Stimulated activated effector memory CD8-positive, alpha-beta T cell treated with anti-CD3 and anti-CD28 coated beads, Interleukin-12 subunit alpha, Interleukin-12 subunit beta, amount 100 ng/mL, for 72 hours (primary cell): ENCODE measurements at regions not wholly inside any gene's neighbourhood (a gene's known extent, or its start where the extent isn't known, plus 50 kb on each side); places are given as distances from the start of the nearest gene placed in this dataset.
"Not testable (repeated sequence)": the region's sequence is repeated elsewhere in the genome, so short reads cannot be mapped to it uniquely, and the experiment has no call there.

Source experiments
- ATAC-seq: fragments of 150-1000 bp; cut with Tn5 transposase; 2 replicates; pipeline ENCODE4 v1.10.0; 2021
- DNase-seq, 2 donors: peaks; one replicate each; pipeline ENCODE4 v3.0.0; 2021 to 2022; ENCODE audit warnings: low spot score in 2 of 2
- H3K27ac Mint-ChIP-seq: one replicate; pipeline ENCODE4 v1.8.0; 2022; ENCODE audit warnings: mild to moderate bottlenecking, mixed read lengths
- H3K36me3 Mint-ChIP-seq: one replicate; pipeline ENCODE4 v1.8.0; 2022; ENCODE audit warnings: mild to moderate bottlenecking, mixed read lengths
- H3K4me1 Mint-ChIP-seq: one replicate; pipeline ENCODE4 v1.8.0; 2022; ENCODE audit warnings: mixed read lengths
- H3K4me3 Mint-ChIP-seq: one replicate; pipeline ENCODE4 v1.8.0; 2022; ENCODE audit warnings: mild to moderate bottlenecking, mixed read lengths
- H3K9me3 Mint-ChIP-seq: one replicate; pipeline ENCODE4 v1.8.0; 2022; ENCODE audit warnings: mixed read lengths

- no peaks in the 10 kb centered on the region for H3K36me3 Mint-ChIP-seq
- DNase-seq (peak in 1 of 2 donors; percentile 8), ATAC-seq (no peak)
- H3K9me3 Mint-ChIP-seq = no peaks in the 10 kb centered on the region
- no peak overlapping the region for H3K27ac Mint-ChIP-seq
- no peak overlapping the region for H3K4me3 Mint-ChIP-seq
- H3K4me1 Mint-ChIP-seq = no peaks in the 10 kb centered on the region
These were observed 54.1 kb downstream of the MAFB start for GRCh38 chr20:40634891-40635290.

- peak in 1 of 2 donors; percentile 35 for DNase-seq
- no peaks in the 10 kb centered on the region for H3K4me1 Mint-ChIP-seq
- no peak for ATAC-seq
These were observed 55.7 kb downstream of the MAFB start for GRCh38 chr20:40633123-40633850.

DNA sequence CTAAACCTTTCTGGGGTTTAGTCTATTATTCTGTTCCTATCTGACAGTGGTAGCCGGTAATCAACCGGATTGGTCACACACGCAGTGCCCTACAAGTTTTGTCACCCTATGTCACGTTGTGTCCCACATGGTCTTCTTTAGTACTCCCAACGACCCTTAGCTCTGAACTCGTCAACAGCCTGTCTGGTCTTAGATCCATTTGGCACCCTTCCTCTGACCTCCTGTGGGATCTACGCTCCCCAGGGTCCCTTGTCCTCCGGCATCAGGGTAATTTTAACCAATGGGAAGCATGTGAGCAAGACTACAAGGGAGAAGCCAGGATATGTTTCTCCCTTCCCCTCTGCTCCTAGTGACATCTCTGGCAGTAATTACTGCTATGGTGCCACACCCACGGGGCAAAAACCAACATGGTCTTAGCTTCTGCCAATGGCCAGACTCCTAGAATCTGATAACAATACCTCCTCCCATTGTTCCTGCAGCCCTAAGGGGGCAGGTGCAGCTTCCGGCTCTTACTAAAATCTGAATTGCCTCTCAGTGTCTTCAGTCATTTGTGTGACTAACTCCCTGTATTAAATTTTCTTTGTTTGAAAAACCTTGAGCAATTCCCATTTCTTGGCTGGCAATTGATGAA is 56.6 kb downstream of the MAFB start:
- Mint-ChIP-seq H3K4me3 (no peak overlapping the region), H3K9me3 (no peaks in the 10 kb centered on the region), H3K36me3 (no peaks in the 10 kb centered on the region), H3K27ac (no peak overlapping the region), H3K4me1 (no peaks in the 10 kb centered on the region)
- DNase-seq (no peak), ATAC-seq (no peak)

More at GRCh38 chr20:40633123-40633850, 55.7 kb downstream of the MAFB start:
- H3K9me3 Mint-ChIP-seq = no peaks in the 10 kb centered on the region
- no peak overlapping the region for H3K4me3 Mint-ChIP-seq
- H3K36me3 Mint-ChIP-seq = no peaks in the 10 kb centered on the region
- no peak overlapping the region for H3K27ac Mint-ChIP-seq

DNA sequence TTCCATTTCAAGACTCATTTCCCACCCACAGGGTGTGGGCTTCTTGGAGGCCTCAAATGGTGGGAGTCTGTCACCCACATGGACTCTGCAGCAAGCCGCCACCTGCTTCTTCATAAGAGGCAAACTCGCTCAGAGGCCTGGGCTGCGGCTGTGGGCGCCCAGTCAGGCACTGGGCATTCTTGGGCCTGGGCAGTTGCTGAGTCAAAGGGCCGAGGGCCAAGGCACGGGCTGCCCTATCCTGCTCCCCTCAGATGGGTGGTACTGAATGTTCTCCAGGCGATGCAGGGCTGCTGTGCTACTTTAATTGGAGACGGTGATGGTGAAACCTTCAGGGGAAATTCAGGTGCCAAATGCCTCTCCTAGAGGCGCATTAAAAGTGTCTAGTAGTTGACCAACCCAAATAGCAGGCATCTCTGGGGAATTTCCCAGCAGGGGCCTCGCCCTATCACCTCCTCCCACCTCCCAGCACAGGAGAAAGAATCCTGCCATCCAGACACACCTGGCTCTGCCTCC is 57.9 kb downstream of the MAFB start:
- H3K4me3 Mint-ChIP-seq = no peak overlapping the region
- no peak overlapping the region for H3K27ac Mint-ChIP-seq
- DNase-seq (no peak), ATAC-seq (no peak)
- H3K36me3 Mint-ChIP-seq = no peaks in the 10 kb centered on the region
- no peaks in the 10 kb centered on the region for H3K4me1 Mint-ChIP-seq
- peaks cover 2% of the 10 kb centered on the region for H3K9me3 Mint-ChIP-seq

DNA sequence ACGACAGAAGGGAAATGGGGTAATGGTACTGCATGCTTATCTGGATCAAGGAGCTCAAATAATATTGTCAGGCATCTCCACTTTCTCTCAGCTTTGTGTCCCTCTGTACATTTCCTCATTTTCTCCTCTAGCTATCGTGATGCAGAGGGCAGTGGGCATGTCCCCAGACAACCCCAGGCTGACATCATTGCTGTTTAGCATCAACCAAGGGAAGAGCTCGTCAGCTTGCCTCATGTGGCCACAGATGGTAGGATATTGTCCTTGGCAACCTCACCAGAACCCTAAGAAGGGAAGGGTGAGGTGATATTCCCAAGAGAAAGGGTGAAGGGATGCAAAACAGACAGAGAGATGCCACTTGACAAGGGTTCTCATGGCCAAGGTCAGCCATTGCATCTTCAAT is 58.3 kb downstream of the MAFB start:
- no peaks in the 10 kb centered on the region for H3K36me3 Mint-ChIP-seq
- no peak for DNase-seq
- ATAC-seq = no peak
- no peaks in the 10 kb centered on the region for H3K4me1 Mint-ChIP-seq
- no peak overlapping the region for H3K27ac Mint-ChIP-seq
- no peak overlapping the region for H3K4me3 Mint-ChIP-seq
- peaks cover 2% of the 10 kb centered on the region for H3K9me3 Mint-ChIP-seq

GRCh38 chr20:40630099-40630498 is 58.9 kb downstream of the MAFB start:
- H3K27ac Mint-ChIP-seq = no peak overlapping the region
- H3K36me3 Mint-ChIP-seq = no peaks in the 10 kb centered on the region
- peaks cover 2% of the 10 kb centered on the region for H3K9me3 Mint-ChIP-seq
- ATAC-seq = no peak
- DNase-seq = no peak
- H3K4me3 Mint-ChIP-seq = no peak overlapping the region
- no peaks in the 10 kb centered on the region for H3K4me1 Mint-ChIP-seq

DNA sequence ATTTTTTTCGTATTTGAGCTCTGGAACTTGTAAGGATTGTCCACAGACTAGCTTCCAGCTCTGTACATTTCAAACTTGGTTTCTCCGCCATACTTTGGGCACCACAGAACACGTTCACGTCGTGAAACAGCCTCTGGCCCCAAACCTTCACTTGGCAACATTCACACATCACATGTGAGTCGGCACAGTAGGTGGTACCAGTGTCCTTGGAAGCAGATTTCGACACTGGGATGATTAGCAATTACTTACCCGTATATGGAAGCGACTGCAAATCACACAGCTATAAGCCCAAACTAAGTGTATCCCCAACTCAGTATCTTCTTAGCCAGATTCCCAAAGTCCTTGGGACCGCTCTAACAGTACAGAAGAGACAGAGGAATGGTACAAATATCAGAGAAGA is 60.2 kb downstream of the MAFB start:
- H3K4me1 Mint-ChIP-seq = no peaks in the 10 kb centered on the region
- no peak overlapping the region for H3K27ac Mint-ChIP-seq
- peaks cover 2% of the 10 kb centered on the region for H3K9me3 Mint-ChIP-seq
- no peak for ATAC-seq
- no peaks in the 10 kb centered on the region for H3K36me3 Mint-ChIP-seq
- no peak for DNase-seq
- H3K4me3 Mint-ChIP-seq = no peak overlapping the region

- ATAC-seq, H3K4me1 Mint-ChIP-seq, H3K9me3 Mint-ChIP-seq, H3K27ac Mint-ChIP-seq, H3K4me3 Mint-ChIP-seq, DNase-seq, H3K36me3 Mint-ChIP-seq: not testable (repeated sequence)
These were observed 70.0 kb downstream of the MAFB start for GRCh38 chr20:40619053-40619452.

- Mint-ChIP-seq H3K4me3 (no peak overlapping the region), H3K4me1 (no peaks in the 10 kb centered on the region), H3K36me3 (no peaks in the 10 kb centered on the region), H3K27ac (no peak overlapping the region), H3K9me3 (no peaks in the 10 kb centered on the region)
- DNase-seq (no peak), ATAC-seq (no peak)
These were observed 71.4 kb downstream of the MAFB start for GRCh38 chr20:40617594-40617993.

DNA sequence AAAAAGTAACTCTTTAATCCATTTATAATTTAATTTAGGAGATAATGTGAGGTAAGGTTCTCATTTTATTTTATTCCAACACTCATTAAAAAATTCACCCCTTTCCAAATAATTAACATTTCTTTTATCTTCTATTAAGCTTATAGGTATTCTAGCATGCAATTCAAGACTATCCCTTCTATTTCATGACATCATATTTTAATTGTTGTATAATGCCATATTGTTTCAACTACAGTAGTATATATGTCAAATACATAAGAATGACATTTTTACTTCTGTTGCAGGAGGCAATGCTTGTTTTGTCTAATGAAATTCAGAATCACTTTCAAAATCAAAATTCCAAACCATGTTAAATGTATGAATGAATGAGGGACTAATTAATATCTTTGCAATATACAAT is 76.2 kb downstream of the MAFB start:
- ATAC-seq (no peak), DNase-seq (no peak)
- Mint-ChIP-seq H3K36me3 (no peaks in the 10 kb centered on the region), H3K4me1 (no peaks in the 10 kb centered on the region), H3K4me3 (no peak overlapping the region), H3K9me3 (no peaks in the 10 kb centered on the region), H3K27ac (no peak overlapping the region)

DNA sequence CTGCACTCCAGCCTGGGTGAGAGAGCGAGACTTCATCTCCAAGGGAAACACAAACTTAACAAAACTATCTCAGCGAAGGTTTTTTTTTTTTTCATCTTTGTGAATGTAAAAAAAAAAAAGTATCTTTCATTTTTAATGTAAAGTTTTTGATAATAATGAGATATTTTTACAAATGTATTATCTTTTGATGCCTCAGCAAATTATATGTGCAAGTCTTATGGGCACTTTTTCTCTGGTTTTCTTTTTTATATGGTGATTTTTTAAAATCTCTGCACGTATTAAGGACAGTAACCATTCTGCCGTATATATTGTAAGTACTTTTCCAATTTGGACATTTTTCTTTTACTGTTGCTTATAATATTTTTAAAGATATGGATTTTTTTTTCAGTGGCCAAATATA is 76.8 kb downstream of the MAFB start:
- ATAC-seq = no peak
- H3K4me1 Mint-ChIP-seq = no peaks in the 10 kb centered on the region
- H3K9me3 Mint-ChIP-seq = no peaks in the 10 kb centered on the region
- DNase-seq = no peak
- H3K36me3 Mint-ChIP-seq = no peaks in the 10 kb centered on the region
- H3K27ac Mint-ChIP-seq = no peak overlapping the region
- no peak overlapping the region for H3K4me3 Mint-ChIP-seq

- DNase-seq = no peak
- Mint-ChIP-seq H3K9me3 (no peaks in the 10 kb centered on the region), H3K36me3 (no peaks in the 10 kb centered on the region), H3K4me3 (no peak overlapping the region), H3K27ac (no peak overlapping the region), H3K4me1 (no peaks in the 10 kb centered on the region)
- ATAC-seq = no peak
These were observed 78.3 kb downstream of the MAFB start for GRCh38 chr20:40610730-40611129.

GRCh38 chr20:40607927-40608326 is 81.1 kb downstream of the MAFB start:
- no peaks in the 10 kb centered on the region for H3K9me3 Mint-ChIP-seq
- H3K4me3 Mint-ChIP-seq = no peak overlapping the region
- no peak overlapping the region for H3K27ac Mint-ChIP-seq
- DNase-seq (no peak), ATAC-seq (no peak)
- no peaks in the 10 kb centered on the region for H3K4me1 Mint-ChIP-seq
- no peaks in the 10 kb centered on the region for H3K36me3 Mint-ChIP-seq

DNA sequence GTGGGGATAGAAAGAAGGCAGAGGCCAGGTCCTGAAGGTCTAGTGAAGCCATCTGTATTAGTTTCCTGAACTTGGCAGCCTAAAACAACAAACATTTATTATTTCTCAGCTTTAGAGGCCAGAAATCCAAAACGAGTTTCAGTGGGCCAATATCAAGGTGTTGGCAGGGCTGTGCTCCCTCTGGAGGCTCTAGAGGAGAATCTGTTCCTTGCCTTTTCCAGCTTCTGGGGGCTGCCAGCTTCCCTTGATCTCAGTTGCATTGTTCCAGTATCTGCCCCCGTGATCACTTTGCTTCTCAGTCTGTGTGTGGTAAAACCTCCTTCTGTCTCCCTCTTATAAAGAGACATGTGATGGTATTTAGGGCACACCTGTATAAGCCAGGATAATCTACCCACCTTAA is 82.4 kb downstream of the MAFB start:
- no peak for ATAC-seq
- DNase-seq = no peak
- H3K27ac Mint-ChIP-seq = no peak overlapping the region

DNA sequence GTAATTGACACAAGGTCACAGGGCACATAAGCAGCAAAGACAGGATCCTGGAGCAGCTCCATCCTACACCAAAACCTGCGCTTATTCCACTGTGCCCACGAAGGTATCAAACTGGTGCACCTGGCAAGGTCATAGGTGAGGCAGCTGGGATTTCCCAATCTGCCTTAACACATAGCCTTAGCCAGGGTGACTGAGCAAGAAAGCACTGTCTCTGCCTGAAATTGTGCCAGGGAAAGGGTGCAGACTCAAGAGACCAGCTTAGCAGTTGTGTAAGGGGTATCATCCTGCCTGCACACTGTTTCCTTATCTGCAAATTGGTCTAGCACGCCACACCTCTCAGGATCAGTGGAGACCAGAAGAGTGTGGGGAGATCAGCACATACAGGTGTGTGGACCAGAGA is 82.8 kb downstream of the MAFB start:
- no peak overlapping the region for H3K27ac Mint-ChIP-seq
- no peak for ATAC-seq
- no peaks in the 10 kb centered on the region for H3K36me3 Mint-ChIP-seq
- no peak overlapping the region for H3K4me3 Mint-ChIP-seq
- no peaks in the 10 kb centered on the region for H3K9me3 Mint-ChIP-seq
- no peak for DNase-seq
- H3K4me1 Mint-ChIP-seq = no peaks in the 10 kb centered on the region

More for the DNA sequence above, 82.4 kb downstream of the MAFB start:
- Mint-ChIP-seq H3K9me3 (no peaks in the 10 kb centered on the region), H3K36me3 (no peaks in the 10 kb centered on the region), H3K4me1 (no peaks in the 10 kb centered on the region), H3K4me3 (no peak overlapping the region)

DNA sequence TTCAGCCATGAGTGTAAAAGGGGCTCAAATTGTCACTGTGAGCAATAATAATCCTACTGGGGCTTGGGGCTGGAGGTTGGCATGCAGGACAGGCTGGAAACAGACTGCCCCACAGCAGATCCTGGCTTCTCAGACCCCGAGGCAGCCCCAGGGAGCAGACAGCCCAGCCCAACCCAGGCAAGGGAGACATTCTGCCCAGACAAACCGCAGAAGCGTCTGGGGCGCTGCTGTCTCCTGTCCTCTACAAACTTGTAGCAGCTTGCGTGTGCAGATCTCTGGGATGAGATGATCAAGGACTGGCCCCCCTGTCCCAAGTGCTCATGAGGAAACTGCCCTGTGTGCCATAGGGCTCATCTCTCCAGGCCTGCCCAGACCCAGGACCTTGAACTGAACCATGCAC is 84.6 kb downstream of the MAFB start:
- no peak for DNase-seq
- Mint-ChIP-seq H3K9me3 (no peaks in the 10 kb centered on the region), H3K27ac (no peak overlapping the region), H3K4me3 (no peak overlapping the region), H3K4me1 (no peaks in the 10 kb centered on the region), H3K36me3 (no peaks in the 10 kb centered on the region)
- no peak for ATAC-seq
